K562 (cell line): ENCODE measurements at regions not wholly inside any gene's neighbourhood (a gene's known extent, or its start where the extent isn't known, plus 50 kb on each side); places are given as distances from the start of the nearest gene placed in this dataset.

Experiments used
- ATAC-seq: fragments of 200-7000 bp; cut with Tn5 transposase; 3 replicates; pipeline ENCODE4 v1.9.1; 2020; ENCODE audit warnings: moderate library complexity
- BruUV-seq: library from RNA; stranded (reverse); fragments of 400-500 nt; replicated peaks from 2 replicates; lab custom pipeline; 2021; lab: Mats Ljungman, UMichigan
- CTCF ChIA-PET: fragments of 300-600 bp; formaldehyde crosslinking; extraction: SDS; loops from one replicate; lab custom pipeline; 2021; ENCODE audit warnings: low intra/inter-chr PET ratio; lab: Yijun Ruan, JAX
- POLR2A ChIA-PET: fragments of 300-600, 350-650 bp; sonication (Branson Sonifier 250); formaldehyde crosslinking; extraction: SDS; loops from one replicate; lab custom pipeline; 2021; ENCODE audit warnings: antibody characterized with exemption, inconsistent platforms; lab: Yijun Ruan, JAX
- DNase-seq, 4 experiments: peaks; one replicate each; pipeline versions ENCODE4 v3.0.0 to v3.0.0-alpha.2; 2011 to 2018; ENCODE audit warnings: low spot score in 3 of 4, mixed read lengths in 3 of 4; ENCODE audit errors: extremely low read depth in 1 of 4
- FAIRE-seq: peaks from 2 replicates; lab custom pipeline; 2011; peaks lifted over from hg19 to GRCh38; lab: Jason Lieb, UNC
- H2AFZ ChIP-seq: 2 replicates; pipeline ENCODE4 v1.6.0; 2011; ENCODE audit warnings: low read depth, low read length, control low read depth, inconsistent platforms
- H3K27ac ChIP-seq: fragments of 200-600 bp; 3 replicates; pipeline ENCODE4 v1.8.0; 2011; ENCODE audit warnings: low read depth, mild to moderate bottlenecking, control low read depth, inconsistent platforms, low read length, moderate library complexity, mixed read lengths; ENCODE audit errors: extremely low read depth
- H3K27me3 ChIP-seq, 2 experiments: fragments of 300-600 bp in 1 of 2; 2 replicates in 1 of 2; 3 replicates in 1 of 2; pipeline versions ENCODE4 v1.6.0 to v1.8.0; 2011; ENCODE audit warnings: inconsistent platforms in 2 of 2, low read length in 2 of 2, mild to moderate bottlenecking in 1 of 2, mixed read lengths in 1 of 2, moderate library complexity in 1 of 2; ENCODE audit not compliant: control insufficient read depth in 2 of 2, insufficient read depth in 2 of 2
- H3K36me3 ChIP-seq: fragments of 300-600 bp; 3 replicates; pipeline ENCODE4 v1.8.0; 2011; ENCODE audit warnings: mild to moderate bottlenecking, low read length, inconsistent platforms; ENCODE audit not compliant: control insufficient read depth, insufficient read depth
- H3K4me1 ChIP-seq, 2 experiments: fragments of 200-600 bp in 1 of 2; replicated peaks in 1 of 2; 2 replicates in 1 of 2; 3 replicates in 1 of 2; pipeline versions ENCODE4 v1.5.1 to v1.8.0; 2011; ENCODE audit warnings: inconsistent platforms in 2 of 2, low read length in 2 of 2, mild to moderate bottlenecking in 1 of 2, mixed read lengths in 1 of 2, moderate library complexity in 1 of 2; ENCODE audit not compliant: control insufficient read depth in 2 of 2, insufficient read depth in 2 of 2
- H3K4me2 ChIP-seq: 2 replicates; pipeline ENCODE4 v1.6.1; 2011; ENCODE audit warnings: low read length, control low read depth, inconsistent platforms, mixed read lengths; ENCODE audit not compliant: insufficient read depth
- H3K4me3 ChIP-seq: fragments of 200-600 bp; sonication (generic), shearing (Covaris generic); 2 replicates; pipeline ENCODE4 v1.5.1; 2016; ENCODE audit warnings: control low read depth, inconsistent platforms
- H3K79me2 ChIP-seq: fragments of 200-600 bp; 3 replicates; pipeline ENCODE4 v1.8.0; 2011; ENCODE audit warnings: low read length, inconsistent platforms; ENCODE audit not compliant: control insufficient read depth, insufficient read depth
- H3K9ac ChIP-seq, 2 experiments: 2 replicates each; pipeline versions ENCODE4 v1.6.0 to v1.6.1; 2011; ENCODE audit warnings: low read depth in 2 of 2, low read length in 2 of 2, control low read depth in 1 of 2, inconsistent platforms in 1 of 2, mild to moderate bottlenecking in 1 of 2, mixed read lengths in 1 of 2; ENCODE audit not compliant: insufficient read depth in 1 of 2
- H3K9me1 ChIP-seq: one replicate; pipeline ENCODE4 v1.6.0; 2011; ENCODE audit warnings: inconsistent platforms, mild to moderate bottlenecking, low read length, moderate library complexity; ENCODE audit not compliant: control insufficient read depth, insufficient read depth
- H3K9me3 ChIP-seq: replicated peaks from 2 replicates; pipeline ENCODE4 v1.5.1; 2011; ENCODE audit warnings: low read depth, low read length, inconsistent platforms; ENCODE audit not compliant: control insufficient read depth, insufficient read depth
- H4K20me1 ChIP-seq: replicated peaks from 2 replicates; pipeline ENCODE4 v1.6.1; 2011; ENCODE audit warnings: low read length, inconsistent platforms, mixed read lengths; ENCODE audit not compliant: control insufficient read depth, insufficient read depth
- ADNP ChIP-seq: fragments of 200-800 bp; sonication (Bioruptor generic); IDR thresholded peaks from 2 replicates; pipeline ENCODE4 v1.6.1; 2016; ENCODE audit warnings: missing genetic modification characterization, missing compliant biosample characterization
- BRCA1 ChIP-seq, 2 experiments: fragments of 450-650 bp in 1 of 2; sonication (generic) in 1 of 2; formaldehyde crosslinking in 1 of 2; IDR thresholded peaks; 2 replicates each; pipeline versions ENCODE4 v1.5.0 to v1.6.1; 2017 to 2020; ENCODE audit warnings: mild to moderate bottlenecking in 1 of 2, missing genetic modification reagents in 1 of 2
- C11orf30 ChIP-seq: fragments of 450-650 bp; IDR thresholded peaks from 2 replicates; pipeline ENCODE4 v1.6.1; 2016; ENCODE audit warnings: low read depth, mild to moderate bottlenecking
- E2F1 ChIP-seq: sonication (generic); formaldehyde crosslinking; IDR thresholded peaks from 2 replicates; pipeline ENCODE4 v1.8.1; 2023; ENCODE audit warnings: mild to moderate bottlenecking, missing genetic modification reagents, moderate library complexity
- ERF ChIP-seq: fragments of 450-650 bp; formaldehyde crosslinking; IDR thresholded peaks from 2 replicates; pipeline ENCODE4 v1.4.0; 2020; ENCODE audit warnings: mild to moderate bottlenecking, mixed read lengths
- EWSR1 ChIP-seq: fragments of 450-650 bp; IDR thresholded peaks from 2 replicates; pipeline ENCODE4 v1.6.1; 2018; ENCODE audit warnings: borderline replicate concordance, mild to moderate bottlenecking, low read depth, moderate library complexity; ENCODE audit not compliant: partially characterized antibody
- HDAC8 ChIP-seq: fragments of 450-650 bp; IDR thresholded peaks from 2 replicates; pipeline ENCODE4 v1.6.1; 2016; ENCODE audit warnings: mild to moderate bottlenecking, missing genetic modification characterization, moderate library complexity, missing compliant biosample characterization
- ILF3 ChIP-seq: fragments of 450-650 bp; IDR thresholded peaks from 2 replicates; pipeline ENCODE4 v1.6.1; 2018; ENCODE audit warnings: antibody characterized with exemption, mild to moderate bottlenecking, moderate library complexity, borderline replicate concordance
- KDM2B ChIP-seq: fragments of 250-450 bp; sonication (Bioruptor Pico); IDR thresholded peaks from 2 replicates; pipeline ENCODE4 v1.8.0; 2021; ENCODE audit warnings: mild to moderate bottlenecking, moderate library complexity
- SIX5 ChIP-seq, 2 experiments: IDR thresholded peaks; 2 replicates each; pipeline ENCODE4 v1.6.1; 2011; ENCODE audit warnings: low read length in 2 of 2, borderline replicate concordance in 1 of 2, low read depth in 1 of 2, mild to moderate bottlenecking in 1 of 2, moderate library complexity in 1 of 2; ENCODE audit not compliant: insufficient read depth in 1 of 2
- TCF3 ChIP-seq: sonication (generic); formaldehyde crosslinking; IDR thresholded peaks from 2 replicates; pipeline ENCODE4 v1.4.0; 2020; ENCODE audit warnings: mild to moderate bottlenecking, missing genetic modification reagents
- ZBTB7A ChIP-seq: IDR thresholded peaks from 2 replicates; pipeline ENCODE4 v1.6.1; 2011; ENCODE audit warnings: low read depth, mild to moderate bottlenecking, low read length, moderate library complexity, borderline replicate concordance; ENCODE audit not compliant: control insufficient read depth
- WGBS: fragments of 100-300 bp; shearing (Covaris generic); methylation state at CpG from one replicate; pipeline ENCODE4 v1.1.6; 2016; ENCODE audit warnings: low coverage, mixed read lengths; ENCODE audit not compliant: insufficient coverage; ENCODE audit errors: missing lambda C conversion rate; 5-methylcytosine and 5-hydroxymethylcytosine counted together
- in situ Hi-C: fragments of 300-500 bp; cut with MboI; formaldehyde crosslinking; loops from 4 replicates; pipeline ENCODE4 v1.15.0; 2018; ENCODE audit warnings: inconsistent platforms, mixed read lengths
- intact Hi-C: fragments of 100-400 bp; cut with micrococcal nuclease; formaldehyde crosslinking; loops from 2 replicates; pipeline ENCODE4 v1.14.2; 2022

- no peaks in the 10 kb centered on the region for H3K36me3 ChIP-seq
- BruUV-seq = no TSS peak
- DNase-seq = no peak
- H3K4me2 ChIP-seq = no peak overlapping the region
- ATAC-seq = no peak
- H3K9me3 ChIP-seq = no peaks in the 10 kb centered on the region
- in situ Hi-C loops (no loop called here), intact Hi-C loops (no loop called here)
- ChIA-PET CTCF (no interaction called here), POLR2A (no interaction called here)
- no peaks in the 10 kb centered on the region for H3K79me2 ChIP-seq
- FAIRE-seq = no peak
- 1% methylated on average over 3 of the region's 3 CpGs for WGBS
- no peak for TF ChIP-seq TCF3
- no peaks in the 10 kb centered on the region for H3K4me1 ChIP-seq
- no peaks in the 10 kb centered on the region for H3K27me3 ChIP-seq
- H3K27ac ChIP-seq = no peak overlapping the region
- H4K20me1 ChIP-seq = no peaks in the 10 kb centered on the region
- no peak overlapping the region for H3K4me3 ChIP-seq
- H3K9me1 ChIP-seq = no peaks in the 10 kb centered on the region
- no peak overlapping the region for H2AFZ ChIP-seq
- H3K9ac ChIP-seq = no peak overlapping the region
Observed at GRCh38 chr2:6630209-6630608, 235.5 kb downstream of the CMPK2 start.

- Histone ChIP-seq H3K9me3 (no peaks in the 10 kb centered on the region), H3K4me1 (no peaks in the 10 kb centered on the region), H2AFZ (no peak overlapping the region), H3K4me2 (no peak overlapping the region), H3K9ac (no peak overlapping the region), H3K4me3 (no peak overlapping the region), H3K9me1 (no peaks in the 10 kb centered on the region), H3K27ac (no peak overlapping the region), H3K79me2 (no peaks in the 10 kb centered on the region), H3K36me3 (no peaks in the 10 kb centered on the region), H3K27me3 (no peaks in the 10 kb centered on the region), H4K20me1 (no peaks in the 10 kb centered on the region)
- ChIA-PET CTCF (no interaction called here), POLR2A (no interaction called here)
- in situ Hi-C loops = no loop called here
- DNase-seq (no peak), FAIRE-seq (no peak), ATAC-seq (no peak)
- no TSS peak for BruUV-seq
- 6% methylated on average over 1 of the region's 1 CpG for WGBS
- TF ChIP-seq KDM2B (CRISPR knock-in tag) (no peak), SIX5 (IDR thresholded peaks at IDR 0.05; ENCODE audit: borderline replicate concordance in 1 of 2, insufficient read depth in 1 of 2, low read depth in 1 of 2, low read length in 2 of 2) (no peak), ZBTB7A (no peak), E2F1 (CRISPR knock-in tag) (no peak), HDAC8 (tag) (no peak), EWSR1 (no peak), ADNP (tag) (no peak), ERF (no peak), ILF3 (no peak), C11orf30 (no peak), BRCA1 (IDR thresholded peaks at IDR 0.05) (no peak), BRCA1 (CRISPR knock-in tag; IDR thresholded peaks at IDR 0.05) (no peak)
- intact Hi-C loops = no loop called here
Observed at GRCh38 chr2:6635296-6635695, 230.4 kb downstream of the CMPK2 start.
